GM21515 (cell line): ENCODE measurements at regions not wholly inside any gene's neighbourhood (a gene's known extent, or its start where the extent isn't known, plus 50 kb on each side); places are given as distances from the start of the nearest gene placed in this dataset.
"Not testable (repeated sequence)": the region's sequence is repeated elsewhere in the genome, so short reads cannot be mapped to it uniquely, and the experiment has no call there.

Experiments
- ATAC-seq: cut with Tn5 transposase; IDR thresholded peaks from one replicate; pipeline ENCODE4 v1.9.1; 2021; ENCODE audit not compliant: unreplicated experiment

- ATAC-seq: no peak
These were observed 99.9 kb upstream of the SLC24A4 start for GRCh38 chr14:92223025-92223424.

DNA sequence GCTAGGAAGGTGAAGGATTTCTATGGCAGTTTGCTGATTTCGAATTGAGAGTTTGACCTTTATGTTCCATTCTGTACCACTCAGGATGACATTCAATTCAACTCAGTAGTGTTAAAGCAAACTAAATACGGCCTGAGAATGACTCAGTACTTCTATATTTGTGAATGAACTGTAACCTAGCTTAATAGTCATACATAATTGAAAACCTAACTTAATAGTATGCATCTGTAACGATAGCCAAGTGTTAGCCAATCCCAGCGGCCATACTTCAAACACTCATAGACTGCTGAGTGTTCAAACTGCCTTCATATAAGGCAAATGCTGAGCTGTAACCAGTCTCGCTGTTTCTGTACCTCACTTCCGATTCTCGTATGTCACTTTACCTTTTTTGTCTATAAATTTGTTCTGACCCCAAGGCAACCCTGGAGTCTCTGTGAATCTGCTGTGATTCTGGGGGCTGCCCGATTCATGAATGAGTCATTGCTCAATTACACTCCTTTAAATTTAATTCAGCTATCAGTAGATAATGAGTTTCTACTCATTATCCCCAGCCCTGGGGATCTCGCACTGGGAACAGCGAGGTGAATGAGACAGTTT, 98.5 kb upstream of the SLC24A4 start:
- ATAC-seq: no peak

- no peak for ATAC-seq
These were observed 97.2 kb upstream of the SLC24A4 start for GRCh38 chr14:92225731-92226130.

GRCh38 chr14:92226166-92226565, 96.8 kb upstream of the SLC24A4 start:
- not testable (repeated sequence) for ATAC-seq

DNA sequence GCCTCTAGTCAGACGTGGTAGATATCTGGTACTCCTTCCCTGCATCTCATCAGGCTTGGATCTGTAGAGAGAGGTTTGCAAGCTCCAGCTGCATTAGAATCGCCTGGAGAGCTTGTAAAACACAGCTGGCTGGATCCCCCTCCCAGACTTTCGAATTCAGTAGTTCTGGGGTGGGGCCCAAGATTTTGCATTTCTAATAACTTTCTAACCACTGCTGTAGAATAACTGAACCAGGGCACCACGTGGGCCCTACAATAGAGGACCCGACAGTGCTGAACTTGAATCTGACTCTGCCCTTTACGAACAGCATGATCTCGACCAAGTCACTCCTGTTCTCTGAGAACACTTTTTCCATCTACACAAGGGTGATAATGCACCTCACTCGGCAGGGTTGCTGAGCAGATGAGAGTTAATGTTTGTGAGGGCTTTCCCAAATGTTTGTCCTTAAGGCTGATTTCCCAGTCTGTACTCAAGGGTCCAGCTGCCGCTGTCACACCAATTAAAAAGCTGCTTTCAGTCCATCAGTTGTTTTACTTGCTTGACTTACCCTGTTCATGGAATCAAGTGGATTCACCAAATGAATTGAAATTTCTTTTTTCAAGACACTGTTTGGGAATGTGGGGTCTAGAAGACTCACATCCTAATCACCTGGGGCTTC, 86.6 kb upstream of the SLC24A4 start:
- no peak for ATAC-seq

DNA sequence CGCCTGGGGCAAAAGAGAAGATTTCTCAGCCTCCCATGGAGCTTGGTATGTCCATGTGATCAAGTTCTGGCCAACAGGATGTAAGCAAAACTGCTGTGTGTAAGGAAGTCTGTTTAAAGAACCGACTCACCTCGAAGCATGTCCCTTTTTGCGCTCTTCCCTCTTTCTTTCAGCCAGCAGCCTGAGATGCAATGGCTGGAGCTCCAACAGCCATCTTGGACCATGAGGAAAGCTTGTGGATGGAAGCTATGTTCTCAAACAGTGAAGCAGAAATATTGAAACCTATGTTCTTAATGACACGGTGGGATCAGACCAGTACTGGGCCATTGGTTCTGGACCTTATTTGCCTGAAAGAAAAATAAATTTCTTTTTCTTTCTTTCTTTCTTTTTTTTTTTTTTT, 82.3 kb upstream of the SLC24A4 start:
- no peak for ATAC-seq

GRCh38 chr14:92241966-92242595, 80.9 kb upstream of the SLC24A4 start:
- ATAC-seq: no peak

- ATAC-seq: no peak
These were observed 78.2 kb upstream of the SLC24A4 start for GRCh38 chr14:92244805-92245204.

DNA sequence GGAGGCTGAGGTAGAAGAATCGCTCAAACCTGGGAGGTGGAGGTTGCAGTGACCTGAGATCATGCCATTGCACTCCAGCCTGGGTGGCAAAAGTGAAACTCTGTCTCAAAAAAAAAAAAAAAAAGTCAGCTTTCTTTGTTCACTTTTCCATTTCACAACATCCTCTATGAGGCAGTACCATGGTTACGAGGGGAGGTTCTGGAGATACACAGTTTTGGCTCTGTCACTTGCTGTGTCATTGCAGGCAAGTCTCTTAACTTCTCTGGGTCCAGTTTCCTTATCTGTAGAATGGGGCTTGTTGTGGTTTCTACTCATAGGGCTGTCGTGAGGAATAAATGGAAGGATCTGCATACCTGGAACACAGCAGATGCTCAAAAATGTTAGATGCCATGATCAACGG, 75.6 kb upstream of the SLC24A4 start:
- ATAC-seq: no peak

GRCh38 chr14:92247947-92248346, 75.0 kb upstream of the SLC24A4 start:
- no peak for ATAC-seq

GRCh38 chr14:92248696-92249095, 74.3 kb upstream of the SLC24A4 start:
- ATAC-seq: no peak

GRCh38 chr14:92250366-92250765, 72.6 kb upstream of the SLC24A4 start:
- not testable (repeated sequence) for ATAC-seq

GRCh38 chr14:92252323-92252722, 70.6 kb upstream of the SLC24A4 start:
- ATAC-seq: no peak

DNA sequence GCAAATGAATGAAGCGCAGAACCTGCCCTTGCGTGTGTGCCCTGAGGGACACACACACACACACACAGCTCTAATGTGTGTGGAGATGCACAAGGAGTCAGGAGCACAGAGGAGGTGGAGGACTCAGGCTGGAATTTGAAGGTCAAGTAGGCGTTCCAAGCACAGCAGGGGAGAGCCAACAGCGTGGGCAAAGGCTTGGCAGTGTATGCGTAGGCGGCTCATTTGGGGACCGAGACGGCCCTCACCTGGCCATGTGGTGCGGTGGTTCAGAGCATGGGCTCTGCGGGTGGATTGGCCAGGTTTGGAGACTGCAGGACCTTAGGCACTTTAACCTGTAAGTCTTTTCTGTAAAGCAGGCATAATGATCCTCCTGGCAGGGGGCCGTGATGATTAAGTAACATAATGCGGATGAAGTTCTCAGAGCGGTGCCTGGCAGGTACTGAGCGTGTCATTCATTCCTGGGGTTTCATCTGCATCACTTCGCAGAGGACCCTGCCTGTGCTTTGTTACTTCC, 69.5 kb upstream of the SLC24A4 start:
- ATAC-seq: no peak

- no peak for ATAC-seq
These were observed 68.2 kb upstream of the SLC24A4 start for GRCh38 chr14:92254786-92255185.

DNA sequence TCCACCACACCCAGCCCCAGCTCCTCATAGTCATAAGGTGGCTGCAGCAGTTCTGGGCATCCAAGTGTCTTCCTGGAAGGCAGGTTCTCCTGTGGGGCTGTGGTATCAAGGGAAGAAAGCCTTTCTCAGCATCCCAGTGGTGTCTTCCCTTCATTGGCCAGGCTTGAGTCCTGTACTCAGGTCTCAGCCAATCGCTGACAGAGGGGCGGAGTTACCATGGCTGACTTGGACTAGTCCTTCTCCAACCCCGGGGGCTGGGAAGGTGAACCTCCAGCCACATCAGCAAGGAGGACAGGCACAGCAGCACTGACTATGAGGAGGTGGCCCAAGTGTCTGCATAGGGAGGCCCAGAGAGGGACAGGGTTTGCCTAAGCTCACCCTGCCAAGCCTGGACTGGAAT, 64.0 kb upstream of the SLC24A4 start:
- no peak for ATAC-seq

GRCh38 chr14:92259613-92260357, 63.2 kb upstream of the SLC24A4 start:
- peak; percentile 80 for ATAC-seq

- no peak for ATAC-seq
These were observed 59.3 kb upstream of the SLC24A4 start for GRCh38 chr14:92263681-92264080.

DNA sequence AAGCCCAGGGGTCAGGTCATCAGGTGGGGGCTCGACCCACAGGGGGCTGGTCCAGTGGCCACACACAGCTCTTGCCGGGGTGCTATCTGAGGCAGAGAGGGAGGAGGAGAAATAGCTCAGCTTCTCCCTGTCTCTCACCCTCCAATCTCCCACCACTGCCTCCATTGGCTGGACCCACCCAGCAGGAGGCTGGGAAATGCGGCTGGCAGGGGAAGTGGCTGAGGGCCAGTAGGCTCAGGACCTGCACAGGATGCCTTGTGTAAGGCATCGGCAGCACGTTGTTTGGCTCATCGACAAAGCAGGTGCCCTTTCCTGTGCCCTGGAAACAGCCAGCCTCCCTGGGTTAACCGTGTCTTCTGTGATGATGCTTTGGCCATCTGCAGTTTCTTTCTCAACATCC, 58.8 kb upstream of the SLC24A4 start:
- ATAC-seq: no peak

- ATAC-seq: no peak
These were observed 56.7 kb upstream of the SLC24A4 start for GRCh38 chr14:92266216-92266615.
